BLaER1 treated with 17β-estradiol and CSF1 and Interleukin-3, amounts not matched to agents 10 nM and 100 nM (cell line): ENCODE measurements at regions not wholly inside any gene's neighbourhood (a gene's known extent, or its start where the extent isn't known, plus 50 kb on each side); places are given as distances from the start of the nearest gene placed in this dataset.
"Not testable (repeated sequence)": the region's sequence is repeated elsewhere in the genome, so short reads cannot be mapped to it uniquely, and the experiment has no call there.

ENCODE experiments used
- H3K27ac ChIP-seq, 11 experiments: shearing (Covaris generic); formaldehyde crosslinking; 2 replicates each; pipeline ENCODE4 v1.8.1; 2022
- H3K27me3 ChIP-seq, 11 experiments: shearing (Covaris generic); formaldehyde crosslinking; 2 replicates each; pipeline ENCODE4 v1.8.1; 2022
- H3K36me3 ChIP-seq, 11 experiments: shearing (Covaris generic); formaldehyde crosslinking; 2 replicates each; pipeline ENCODE4 v1.8.1; 2022
- H3K4me1 ChIP-seq, 10 experiments: shearing (Covaris generic); formaldehyde crosslinking; 2 replicates each; pipeline ENCODE4 v1.8.1; 2022
- H3K4me2 ChIP-seq, 11 experiments: shearing (Covaris generic); formaldehyde crosslinking; 2 replicates each; pipeline ENCODE4 v1.8.1; 2022
- H3K4me3 ChIP-seq, 10 experiments: shearing (Covaris generic); formaldehyde crosslinking; 2 replicates each; pipeline ENCODE4 v1.8.1; 2022
- H3K9ac ChIP-seq, 11 experiments: shearing (Covaris generic); formaldehyde crosslinking; 2 replicates each; pipeline ENCODE4 v1.8.1; 2022
- H3K9me3 ChIP-seq, 11 experiments: shearing (Covaris generic); formaldehyde crosslinking; replicated peaks in 1 of 11; 2 replicates each; pipeline ENCODE4 v1.8.1; 2022
- H4K20me1 ChIP-seq, 11 experiments: shearing (Covaris generic); formaldehyde crosslinking; 2 replicates each; pipeline ENCODE4 v1.8.1; 2022
- Cebpa-rat ChIP-seq, 11 experiments: shearing (Covaris generic); IDR thresholded peaks; 2 replicates each; pipeline ENCODE4 v1.8.1; 2022

DNA sequence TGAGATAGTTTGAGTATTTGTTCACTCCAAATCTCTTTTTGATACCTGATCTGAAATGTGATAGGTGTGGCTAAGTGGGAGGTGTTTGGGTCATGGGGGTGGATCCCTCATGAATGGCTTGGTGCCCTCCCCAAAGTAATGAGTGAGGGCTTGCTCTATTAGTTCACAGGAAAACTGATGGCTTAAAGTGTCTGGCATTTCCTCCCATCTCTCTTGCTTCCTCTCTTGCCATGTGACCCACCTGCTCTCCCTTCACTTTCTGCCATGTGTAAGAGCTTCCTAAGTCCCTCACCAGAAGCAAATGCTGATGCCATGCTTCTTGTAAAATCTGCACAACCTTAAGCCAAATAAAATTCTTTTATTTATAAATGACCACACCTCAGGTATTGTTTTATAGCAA lies 61.1 kb downstream of the MAD2L1 start:
- peaks cover 0 to 4% (median 0%) of the 10 kb centered on the region in 11 experiments; a peak in 1 of 22 replicates for H3K9me3 ChIP-seq
- no peaks in the 10 kb centered on the region for H4K20me1 ChIP-seq
- H3K4me2 ChIP-seq, result no peak overlapping the region
- TF ChIP-seq Cebpa-rat (IDR thresholded peaks at IDR 0.05), result no peak
- H3K9ac ChIP-seq, result no peak overlapping the region
- H3K27ac ChIP-seq, result no peak overlapping the region
- no peak overlapping the region for H3K4me3 ChIP-seq
- H3K4me1 ChIP-seq, result no peaks in the 10 kb centered on the region
- no peaks in the 10 kb centered on the region for H3K27me3 ChIP-seq
- no peaks in the 10 kb centered on the region for H3K36me3 ChIP-seq

DNA sequence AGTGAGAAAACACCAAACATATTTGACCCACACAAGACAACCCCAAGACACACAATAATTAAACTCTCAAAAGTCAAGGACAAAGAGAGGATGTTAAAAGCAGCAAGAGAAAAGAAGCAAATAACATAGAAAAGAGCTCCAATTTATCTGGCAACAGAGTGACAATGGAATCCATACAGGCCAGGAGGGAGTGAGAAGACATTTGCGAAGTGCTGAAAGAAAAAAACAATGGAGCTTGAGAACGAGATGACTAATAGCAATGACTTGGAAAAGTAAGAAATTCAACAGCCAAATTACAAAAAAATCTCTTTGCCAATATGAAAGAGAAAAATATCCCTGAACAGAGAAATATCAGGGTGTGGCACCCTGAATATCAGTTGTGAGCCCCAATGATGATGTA lies 61.6 kb downstream of the MAD2L1 start:
- no peak overlapping the region for H3K4me2 ChIP-seq
- H3K9me3 ChIP-seq, result peaks cover 0 to 4% (median 0%) of the 10 kb centered on the region in 11 experiments; a peak in 1 of 22 replicates
- no peak overlapping the region for H3K4me3 ChIP-seq
- no peak overlapping the region for H3K27ac ChIP-seq
- H3K4me1 ChIP-seq, result no peaks in the 10 kb centered on the region
- no peak overlapping the region for H3K9ac ChIP-seq
- no peaks in the 10 kb centered on the region for H4K20me1 ChIP-seq
- no peaks in the 10 kb centered on the region for H3K27me3 ChIP-seq
- H3K36me3 ChIP-seq, result no peaks in the 10 kb centered on the region
- TF ChIP-seq Cebpa-rat (IDR thresholded peaks at IDR 0.05), result no peak

DNA sequence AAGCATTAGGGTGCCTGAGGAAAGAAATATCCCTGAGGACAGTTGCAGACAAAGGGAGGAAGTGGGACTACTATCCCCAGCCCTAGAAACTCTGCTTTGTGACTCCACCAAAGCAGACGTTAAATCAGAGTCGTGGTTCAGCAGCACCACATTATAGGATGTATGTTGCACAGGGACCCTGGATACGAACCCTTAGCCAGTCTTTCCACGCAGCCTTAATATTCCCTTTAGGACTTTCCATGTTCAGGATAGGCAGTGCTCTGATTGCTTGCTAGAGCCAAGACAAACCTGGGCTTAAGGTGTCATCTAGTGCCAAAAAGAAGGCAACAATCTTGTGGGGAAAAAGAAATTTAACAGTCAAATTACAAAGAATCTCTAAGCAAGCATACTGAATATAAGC lies 62.6 kb downstream of the MAD2L1 start:
- Histone ChIP-seq H3K4me3 (no peak overlapping the region), H3K27me3 (no peaks in the 10 kb centered on the region)
- no peak for TF ChIP-seq Cebpa-rat (IDR thresholded peaks at IDR 0.05)

DNA sequence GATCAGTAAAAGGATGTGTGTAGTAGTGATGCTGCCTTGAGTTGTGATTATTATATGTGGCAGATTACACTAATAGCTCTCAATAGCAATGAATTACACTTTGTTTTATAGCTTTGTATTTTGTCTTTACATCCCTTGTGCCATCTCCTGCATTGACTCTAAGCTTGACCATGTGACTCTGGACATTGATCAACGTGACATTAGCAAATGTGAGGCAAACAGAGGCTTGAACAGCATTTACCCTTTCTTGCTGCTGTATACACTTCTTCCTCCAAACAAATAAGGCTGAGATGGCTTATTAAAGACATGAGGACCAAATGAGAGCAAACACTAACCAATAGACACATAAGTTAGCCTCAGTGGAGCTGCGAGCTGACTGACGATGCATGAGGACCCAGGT lies 63.5 kb downstream of the MAD2L1 start:
- H3K27ac ChIP-seq, result no peak overlapping the region
- H3K4me3 ChIP-seq, result no peak overlapping the region
- H4K20me1 ChIP-seq, result no peaks in the 10 kb centered on the region
- H3K9ac ChIP-seq, result no peak overlapping the region
- H3K36me3 ChIP-seq, result no peaks in the 10 kb centered on the region
- no peaks in the 10 kb centered on the region for H3K27me3 ChIP-seq
- no peaks in the 10 kb centered on the region for H3K4me1 ChIP-seq
- peaks cover 0 to 4% (median 0%) of the 10 kb centered on the region in 11 experiments; a peak in 1 of 22 replicates for H3K9me3 ChIP-seq
- TF ChIP-seq Cebpa-rat (IDR thresholded peaks at IDR 0.05), result no peak
- H3K4me2 ChIP-seq, result no peak overlapping the region

More for the DNA sequence above, 62.6 kb downstream of the MAD2L1 start:
- no peak overlapping the region for H3K4me2 ChIP-seq
- no peaks in the 10 kb centered on the region for H3K36me3 ChIP-seq
- H3K27ac ChIP-seq, result no peak overlapping the region
- no peaks in the 10 kb centered on the region for H3K4me1 ChIP-seq
- no peaks in the 10 kb centered on the region for H4K20me1 ChIP-seq
- peaks cover 0 to 4% (median 0%) of the 10 kb centered on the region in 11 experiments; a peak in 1 of 22 replicates for H3K9me3 ChIP-seq
- no peak overlapping the region for H3K9ac ChIP-seq

DNA sequence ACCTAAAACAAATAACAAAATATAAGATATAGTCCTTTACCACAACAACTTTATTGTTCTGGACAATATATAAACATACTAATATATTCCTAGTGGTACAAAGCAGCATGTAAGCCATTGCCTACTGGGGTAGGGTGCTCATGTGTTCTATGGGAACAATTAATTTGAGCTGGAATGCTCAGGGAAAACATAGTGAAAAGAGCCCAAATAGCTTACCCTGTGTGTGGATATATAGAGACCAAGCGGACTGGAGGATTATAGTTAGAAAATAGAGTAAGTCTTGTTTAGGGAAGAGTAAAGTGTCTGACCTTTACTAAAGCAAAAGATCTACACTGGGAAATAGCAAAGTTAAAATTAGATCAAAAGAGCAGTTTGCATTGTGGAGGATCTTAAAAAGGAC lies 64.8 kb downstream of the MAD2L1 start:
- Histone ChIP-seq H3K4me3 (no peak overlapping the region), H3K36me3 (no peaks in the 10 kb centered on the region)

DNA sequence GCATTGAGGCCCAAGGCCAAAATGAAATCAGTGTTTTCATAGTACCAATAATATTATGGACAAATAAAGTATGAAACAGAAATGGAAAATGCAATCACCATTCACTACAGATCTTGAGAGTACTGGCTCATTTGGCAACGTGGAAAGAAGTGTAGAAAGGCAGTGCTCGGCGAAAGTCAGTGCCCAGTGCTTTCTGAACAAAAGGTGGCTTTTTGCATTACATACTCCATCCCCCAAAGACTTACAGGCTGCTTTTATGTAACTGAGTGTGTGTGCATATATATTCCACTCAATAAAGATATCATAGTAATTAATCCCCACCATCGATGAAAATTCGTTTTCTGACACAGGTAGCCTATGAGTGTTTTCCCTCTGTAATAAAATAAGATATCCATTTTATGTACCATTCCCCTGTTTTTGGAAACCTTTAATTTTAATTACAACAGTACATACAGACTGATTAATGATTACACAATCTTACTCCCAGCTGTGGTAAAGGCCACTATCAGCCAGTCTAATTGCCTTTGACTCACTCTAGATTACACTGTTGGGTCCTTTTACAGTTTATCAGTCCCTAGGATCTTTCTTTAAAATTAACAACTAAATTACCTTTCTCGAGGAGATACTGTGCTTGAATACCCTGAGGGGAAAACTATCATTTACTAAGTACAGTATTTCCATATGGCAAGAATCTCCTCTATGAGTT lies 65.9 kb downstream of the MAD2L1 start:
- Histone ChIP-seq H3K4me3 (no peak overlapping the region), H3K9me3 (peaks cover 0 to 4% (median 0%) of the 10 kb centered on the region in 11 experiments; a peak in 1 of 22 replicates), H3K9ac (no peak overlapping the region), H4K20me1 (no peaks in the 10 kb centered on the region), H3K4me2 (no peak overlapping the region), H3K27me3 (no peaks in the 10 kb centered on the region), H3K27ac (no peak overlapping the region), H3K36me3 (no peaks in the 10 kb centered on the region), H3K4me1 (no peaks in the 10 kb centered on the region)
- TF ChIP-seq Cebpa-rat (IDR thresholded peaks at IDR 0.05), result peak in 1 of 11 experiments; percentile 31; a peak in 1 of 22 replicates

More for the DNA sequence above, 64.8 kb downstream of the MAD2L1 start:
- Histone ChIP-seq H3K4me2 (no peak overlapping the region), H3K4me1 (no peaks in the 10 kb centered on the region), H4K20me1 (no peaks in the 10 kb centered on the region), H3K9me3 (peaks cover 0 to 4% (median 0%) of the 10 kb centered on the region in 11 experiments; a peak in 1 of 22 replicates), H3K27ac (no peak overlapping the region), H3K27me3 (no peaks in the 10 kb centered on the region), H3K9ac (no peak overlapping the region)
- TF ChIP-seq Cebpa-rat (IDR thresholded peaks at IDR 0.05), result no peak

- not testable (repeated sequence) for H3K4me1 ChIP-seq, H3K9me3 ChIP-seq, H3K4me3 ChIP-seq, H3K9ac ChIP-seq, H3K27ac ChIP-seq, H3K4me2 ChIP-seq, H4K20me1 ChIP-seq, H3K36me3 ChIP-seq, H3K27me3 ChIP-seq
These were observed 70.6 kb downstream of the MAD2L1 start for GRCh38 chr4:119996024-119996423.

- no peak for TF ChIP-seq Cebpa-rat (IDR thresholded peaks at IDR 0.05)
These were observed 81.7 kb downstream of the MAD2L1 start for GRCh38 chr4:119984996-119985395.

DNA sequence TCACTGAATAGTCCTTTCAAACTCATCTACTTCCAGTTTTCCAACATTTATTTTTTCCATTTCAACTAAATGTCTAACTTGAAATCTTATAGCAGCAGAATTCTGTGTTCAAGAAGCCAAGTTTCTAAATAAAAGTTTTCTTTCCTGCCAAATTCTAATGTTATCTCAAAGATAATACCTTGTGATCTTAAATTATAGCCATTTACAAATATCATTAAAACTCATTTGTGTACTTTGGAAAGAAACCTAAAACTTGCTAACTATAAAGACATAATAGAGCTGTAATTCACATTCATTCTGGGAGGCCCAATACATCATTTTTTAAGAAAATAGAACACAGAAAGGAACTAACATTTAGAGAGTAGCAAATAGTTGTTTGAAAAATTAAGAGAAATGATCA lies 83.9 kb downstream of the MAD2L1 start:
- no peak overlapping the region for H3K4me2 ChIP-seq
- no peak overlapping the region for H3K4me3 ChIP-seq
- no peaks in the 10 kb centered on the region for H3K27me3 ChIP-seq
- H3K9ac ChIP-seq, result no peak overlapping the region
- no peaks in the 10 kb centered on the region for H3K36me3 ChIP-seq
- TF ChIP-seq Cebpa-rat (IDR thresholded peaks at IDR 0.05), result no peak
- no peaks in the 10 kb centered on the region for H3K9me3 ChIP-seq
- H3K27ac ChIP-seq, result no peak overlapping the region
- no peaks in the 10 kb centered on the region for H3K4me1 ChIP-seq
- H4K20me1 ChIP-seq, result no peaks in the 10 kb centered on the region

More at GRCh38 chr4:119984996-119985395, 81.7 kb downstream of the MAD2L1 start:
- H3K4me3 ChIP-seq, result no peak overlapping the region
- no peaks in the 10 kb centered on the region for H4K20me1 ChIP-seq
- no peak overlapping the region for H3K27ac ChIP-seq
- no peaks in the 10 kb centered on the region for H3K36me3 ChIP-seq
- no peaks in the 10 kb centered on the region for H3K9me3 ChIP-seq
- no peaks in the 10 kb centered on the region for H3K27me3 ChIP-seq
- H3K4me2 ChIP-seq, result no peak overlapping the region
- H3K9ac ChIP-seq, result no peak overlapping the region
- H3K4me1 ChIP-seq, result no peaks in the 10 kb centered on the region

- Histone ChIP-seq H3K4me1 (no peaks in the 10 kb centered on the region), H4K20me1 (no peaks in the 10 kb centered on the region), H3K9ac (no peak overlapping the region), H3K9me3 (no peaks in the 10 kb centered on the region), H3K27ac (no peak overlapping the region), H3K27me3 (no peaks in the 10 kb centered on the region), H3K4me3 (no peak overlapping the region), H3K36me3 (no peaks in the 10 kb centered on the region), H3K4me2 (no peak overlapping the region)
- TF ChIP-seq Cebpa-rat (IDR thresholded peaks at IDR 0.05), result no peak
These were observed 86.2 kb downstream of the MAD2L1 start for GRCh38 chr4:119980456-119980855.
